ENCODE measurements at regions not wholly inside any gene's neighbourhood (a gene's known extent, or its start where the extent isn't known, plus 50 kb on each side); places are given as distances from the start of the nearest gene placed in this dataset.
A peak's percentile ranks its signal among the peaks of the same experiment; 100 is the strongest.

- no peak for DNase-seq (ENCODE audit: low read depth)
Measured at GRCh38 chr12:127253797-127254327, 1013.1 kb upstream of the TMEM132C start.

GRCh38 chr12:127254420-127254955 is 1012.5 kb upstream of the TMEM132C start:
- DNase-seq (ENCODE audit: low read depth) = no peak

GRCh38 chr12:127257366-127257935 is 1009.5 kb upstream of the TMEM132C start:
- peak; percentile 69 for DNase-seq (ENCODE audit: low read depth)

- DNase-seq (ENCODE audit: low read depth) = peak; percentile 40
Measured at GRCh38 chr12:127260531-127260930, 1006.4 kb upstream of the TMEM132C start.

GRCh38 chr12:127260999-127261398 is 1006.0 kb upstream of the TMEM132C start:
- DNase-seq (ENCODE audit: low read depth) = no peak

- DNase-seq (ENCODE audit: low read depth) = no peak
Measured at GRCh38 chr12:127262615-127263014, 1004.4 kb upstream of the TMEM132C start.

GRCh38 chr12:127263621-127264020 is 1003.3 kb upstream of the TMEM132C start:
- no peak for DNase-seq (ENCODE audit: low read depth)

GRCh38 chr12:127267128-127267527 is 999.8 kb upstream of the TMEM132C start:
- DNase-seq (ENCODE audit: low read depth) = no peak

GRCh38 chr12:127268213-127268612 is 998.8 kb upstream of the TMEM132C start:
- no peak for DNase-seq (ENCODE audit: low read depth)

GRCh38 chr12:127268706-127269425 is 998.1 kb upstream of the TMEM132C start:
- DNase-seq (ENCODE audit: low read depth) = no peak

- DNase-seq (ENCODE audit: low read depth) = peak; percentile 73
Measured at GRCh38 chr12:127270193-127270592, 996.8 kb upstream of the TMEM132C start.

GRCh38 chr12:127271776-127272175 is 995.2 kb upstream of the TMEM132C start:
- no peak for DNase-seq (ENCODE audit: low read depth)

- DNase-seq (ENCODE audit: low read depth) = peak; percentile 95
Measured at GRCh38 chr12:127272864-127273263, 994.1 kb upstream of the TMEM132C start.

- peak; percentile 82 for DNase-seq (ENCODE audit: low read depth)
Measured at GRCh38 chr12:127273626-127274025, 993.3 kb upstream of the TMEM132C start.

- no peak for DNase-seq (ENCODE audit: low read depth)
Measured at GRCh38 chr12:127275416-127275815, 991.6 kb upstream of the TMEM132C start.

- no peak for DNase-seq (ENCODE audit: low read depth)
Measured at GRCh38 chr12:127277882-127278281, 989.1 kb upstream of the TMEM132C start.

- no peak for DNase-seq (ENCODE audit: low read depth)
Measured at GRCh38 chr12:127278351-127278750, 988.6 kb upstream of the TMEM132C start.

GRCh38 chr12:127280393-127281275 is 986.3 kb upstream of the TMEM132C start:
- no peak for DNase-seq (ENCODE audit: low read depth)

- no peak for DNase-seq (ENCODE audit: low read depth)
Measured at GRCh38 chr12:127282786-127283565, 984.0 kb upstream of the TMEM132C start.

- DNase-seq (ENCODE audit: low read depth) = peak; percentile 64
Measured at GRCh38 chr12:127284021-127284420, 982.9 kb upstream of the TMEM132C start.

GRCh38 chr12:127284870-127285431 is 982.0 kb upstream of the TMEM132C start:
- peak; percentile 90 for DNase-seq (ENCODE audit: low read depth)
